Endometrium (tissue), 2 donors: ENCODE measurements at regions not wholly inside any gene's neighbourhood (a gene's known extent, or its start where the extent isn't known, plus 50 kb on each side); places are given as distances from the start of the nearest gene placed in this dataset.
"Not testable (repeated sequence)": the region's sequence is repeated elsewhere in the genome, so short reads cannot be mapped to it uniquely, and the experiment has no call there.

Experiments used
- FAIRE-seq: peaks from 2 replicates; lab custom pipeline; 2012; peaks lifted over from hg19 to GRCh38; lab: Jason Lieb, UNC
- donor health status: control.
- donor health status: control.

- no peak for FAIRE-seq
These were observed 374.5 kb upstream of the DAB2 start for GRCh38 chr5:39799242-39799641.

DNA sequence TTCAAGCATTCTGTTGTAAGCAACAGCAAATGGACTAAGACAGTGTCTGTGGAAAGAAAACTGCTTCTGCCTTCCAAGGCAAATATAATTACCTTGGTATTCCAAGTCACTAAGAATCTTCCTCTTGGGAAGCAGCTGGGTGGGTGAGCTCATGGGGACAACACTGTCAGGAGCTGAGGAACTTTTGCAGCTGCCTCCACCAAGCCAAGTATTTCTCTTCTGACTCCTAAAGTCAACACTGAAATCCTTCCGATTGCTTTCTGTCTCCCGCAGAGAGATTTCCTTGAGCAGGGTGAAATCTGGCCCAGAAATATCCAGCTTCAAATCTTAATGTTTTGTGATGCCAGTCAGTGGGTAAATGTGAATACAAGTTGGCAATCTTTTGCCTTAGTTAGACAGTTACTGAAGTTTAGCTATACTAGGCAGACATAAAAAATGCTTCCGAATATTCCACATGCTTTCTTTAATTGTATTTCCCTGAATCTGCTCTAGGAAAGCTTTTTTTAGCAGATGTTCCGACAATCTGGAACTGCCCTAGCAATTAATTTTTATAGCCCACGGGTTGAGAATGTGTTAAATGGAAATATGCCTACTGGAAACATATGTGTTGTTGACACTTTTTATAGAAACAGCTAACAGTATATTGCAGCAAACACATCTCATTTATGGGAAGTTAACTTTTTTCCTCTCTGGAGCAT, 369.9 kb upstream of the DAB2 start:
- peak; percentile 61 for FAIRE-seq

DNA sequence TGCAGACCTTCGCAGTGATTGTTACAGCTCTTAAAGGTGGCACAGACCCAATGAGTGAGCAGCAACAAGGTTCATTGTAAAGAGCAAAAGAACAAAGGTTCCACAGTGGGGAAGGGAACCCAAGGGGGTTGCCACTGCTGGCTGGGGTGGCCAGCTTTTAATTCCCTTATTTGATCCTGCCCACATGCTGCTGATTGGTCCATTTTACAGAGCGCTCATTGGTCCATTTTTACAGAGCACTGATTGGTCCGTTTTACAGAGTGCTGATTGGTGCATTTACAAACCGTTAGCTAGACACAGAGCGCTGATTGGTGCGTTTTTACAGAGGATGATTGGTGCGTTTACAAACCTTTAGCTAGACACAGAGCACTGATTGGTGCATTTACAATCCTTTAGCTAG, 360.6 kb upstream of the DAB2 start:
- no peak for FAIRE-seq

- FAIRE-seq = peak; percentile 53
These were observed 359.1 kb upstream of the DAB2 start for GRCh38 chr5:39783756-39784421.

- no peak for FAIRE-seq
These were observed 355.6 kb upstream of the DAB2 start for GRCh38 chr5:39780347-39780746.

GRCh38 chr5:39779831-39780230, 355.1 kb upstream of the DAB2 start:
- no peak for FAIRE-seq

DNA sequence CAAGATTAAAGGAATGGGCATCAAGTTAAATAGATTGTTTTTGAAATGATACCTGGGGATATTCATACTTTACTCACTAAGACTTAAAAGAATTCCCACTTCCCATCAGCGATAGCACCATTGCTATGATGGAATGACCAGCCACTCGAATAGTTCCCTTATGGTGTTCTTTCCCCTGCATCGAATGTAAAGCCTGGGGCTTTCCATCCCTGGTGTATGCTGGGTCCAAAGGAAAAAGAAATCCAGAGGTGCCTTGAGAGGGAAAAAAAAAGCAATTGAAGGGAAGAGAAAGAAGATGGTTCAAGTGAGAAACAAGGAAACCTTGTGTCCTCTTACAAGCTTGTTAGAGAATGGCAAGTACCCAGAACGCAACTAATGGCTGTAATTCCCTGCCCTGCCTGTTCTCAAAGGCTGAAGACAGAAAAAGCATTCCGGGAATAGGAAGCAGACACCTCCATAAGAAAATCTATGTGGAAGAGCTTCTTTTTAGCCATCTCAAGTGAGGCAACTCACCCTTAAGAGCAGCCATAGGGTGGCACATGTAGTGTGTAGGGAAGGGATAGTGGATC, 351.1 kb upstream of the DAB2 start:
- FAIRE-seq = no peak

- FAIRE-seq = peak; percentile 45
These were observed 350.5 kb upstream of the DAB2 start for GRCh38 chr5:39775086-39775796.

GRCh38 chr5:39774605-39775004, 349.8 kb upstream of the DAB2 start:
- no peak for FAIRE-seq

DNA sequence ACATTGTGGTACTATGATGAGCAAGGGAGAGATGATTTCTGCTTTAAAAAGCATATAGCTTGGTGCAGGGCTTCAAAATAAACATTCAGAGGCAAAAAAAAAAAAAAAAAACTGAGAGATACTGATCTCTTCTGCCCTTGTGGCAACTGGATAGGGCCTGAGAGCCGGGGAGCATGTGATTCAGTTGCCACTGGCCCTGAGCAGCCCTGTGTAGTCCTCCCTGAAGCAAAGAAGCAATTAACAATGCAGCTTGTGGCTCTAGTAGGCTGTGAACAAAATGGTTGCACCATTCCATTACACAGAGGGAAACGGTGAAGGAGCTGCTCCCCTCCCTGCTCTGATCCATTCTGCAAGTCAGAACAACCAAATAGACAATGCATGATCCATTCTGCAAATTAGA, 347.5 kb upstream of the DAB2 start:
- no peak for FAIRE-seq

DNA sequence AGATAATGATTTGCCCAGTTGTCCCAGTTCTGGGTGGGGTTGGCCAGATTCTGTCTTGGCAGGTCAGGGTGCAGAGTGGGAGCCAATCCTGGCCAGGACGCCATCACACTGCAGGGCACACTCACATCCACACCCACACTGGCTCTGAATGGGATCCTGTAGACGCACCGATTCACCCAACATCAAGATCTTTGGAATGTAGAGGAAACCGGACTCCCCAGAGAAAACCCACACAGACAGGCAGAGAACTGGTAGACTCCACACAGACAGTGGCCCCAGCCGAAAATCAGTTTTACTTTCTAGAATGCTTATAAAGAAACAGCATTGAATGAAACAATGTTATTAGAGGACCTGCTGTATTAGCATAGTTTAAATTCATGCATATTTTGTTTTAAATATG, 343.1 kb upstream of the DAB2 start:
- no peak for FAIRE-seq

DNA sequence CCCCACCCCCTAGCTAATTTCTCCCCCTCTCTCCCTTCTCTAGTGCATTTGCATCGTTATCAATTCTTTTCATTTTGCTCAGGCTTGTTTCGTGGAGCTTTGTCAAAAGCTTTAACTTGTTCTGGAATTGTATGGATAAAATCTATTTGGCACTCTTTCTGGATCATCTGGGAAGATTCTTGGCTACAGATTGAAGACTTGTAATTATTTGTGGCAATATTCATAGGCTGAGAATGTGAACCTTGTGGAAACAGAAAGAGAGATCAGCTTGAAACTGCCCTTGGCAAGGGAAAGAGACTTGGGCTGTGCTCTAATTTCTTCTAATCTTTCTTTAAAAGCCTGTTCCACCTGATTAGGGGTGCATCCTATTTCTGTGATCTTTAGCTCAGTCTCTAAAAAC, 340.6 kb upstream of the DAB2 start:
- FAIRE-seq = no peak

- FAIRE-seq = peak; percentile 67
These were observed 338.0 kb upstream of the DAB2 start for GRCh38 chr5:39762761-39763160.

DNA sequence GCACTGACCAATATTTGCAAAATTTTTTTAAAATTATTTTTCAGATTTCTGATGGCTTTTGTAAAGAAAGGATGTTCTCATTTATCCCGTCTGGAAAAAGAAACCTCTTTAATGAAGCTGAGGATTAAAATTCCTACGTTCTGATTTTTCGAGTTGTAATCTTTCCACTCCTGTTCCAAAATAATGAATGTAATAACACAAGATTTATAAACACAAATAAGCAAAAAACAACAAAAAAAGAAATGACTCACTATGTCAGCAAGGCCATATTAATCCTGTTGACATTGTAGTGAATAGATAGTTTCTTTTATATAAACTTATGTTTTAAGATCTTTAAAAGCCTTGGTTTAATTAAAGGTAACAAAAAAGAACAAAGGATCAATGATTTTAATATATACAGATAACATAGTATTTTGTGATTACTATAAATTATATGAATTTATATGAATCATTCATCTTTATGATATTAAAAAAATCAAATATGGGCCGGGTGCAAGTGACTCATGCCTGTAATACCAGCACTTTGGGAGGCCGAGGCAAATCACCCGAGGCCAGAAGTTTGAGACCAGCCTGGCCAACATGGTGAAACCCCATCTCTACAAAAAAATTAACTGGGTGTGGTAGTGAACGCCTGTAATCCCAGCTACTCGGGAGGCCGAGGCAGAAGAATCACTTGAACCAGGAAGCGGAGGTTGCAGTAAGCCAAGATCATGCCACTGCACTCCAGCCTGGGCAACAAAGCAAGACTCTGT, 336.6 kb upstream of the DAB2 start:
- FAIRE-seq = peak; percentile 89

- peak; percentile 77 for FAIRE-seq
These were observed 335.8 kb upstream of the DAB2 start for GRCh38 chr5:39760385-39761198.

- FAIRE-seq = no peak
These were observed 334.9 kb upstream of the DAB2 start for GRCh38 chr5:39759701-39760100.

- FAIRE-seq = no peak
These were observed 333.6 kb upstream of the DAB2 start for GRCh38 chr5:39758426-39758825.

DNA sequence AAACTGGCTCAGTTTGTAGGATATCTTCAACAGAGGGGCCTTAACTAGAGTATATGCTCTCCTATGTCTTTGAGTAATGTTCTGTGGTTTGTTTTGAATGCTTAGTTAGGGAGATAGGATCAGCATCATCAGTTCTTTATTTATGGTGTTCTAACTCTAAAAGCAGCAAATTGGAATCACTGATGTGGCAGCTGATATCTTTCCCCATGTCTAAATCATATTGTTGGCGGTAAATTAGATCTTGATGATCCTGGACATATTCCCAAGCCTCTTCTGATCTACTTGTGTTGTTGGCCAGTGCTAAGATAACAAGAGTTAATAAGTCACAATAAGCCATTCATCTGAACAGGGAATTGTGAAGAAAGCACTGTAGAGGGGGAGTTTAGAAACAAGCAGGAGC, 332.4 kb upstream of the DAB2 start:
- no peak for FAIRE-seq

DNA sequence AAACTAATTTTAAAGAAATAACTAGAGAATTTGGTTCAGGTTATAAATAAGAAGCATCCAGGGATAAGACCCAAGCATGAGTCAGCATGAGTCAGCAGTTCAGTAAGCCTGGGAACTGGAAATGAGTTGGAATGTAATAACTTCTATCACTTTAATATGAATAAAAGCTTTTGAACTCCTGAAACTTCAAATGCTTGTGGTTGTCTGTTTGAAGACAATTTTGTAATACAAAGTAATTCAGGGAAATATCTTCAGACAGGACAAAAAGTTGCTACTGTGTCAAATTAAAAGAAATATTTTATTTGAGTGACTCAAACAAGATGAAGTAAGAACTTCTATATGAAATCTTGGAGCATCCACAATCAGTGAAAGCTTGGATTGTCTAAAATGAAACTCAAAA, 331.2 kb upstream of the DAB2 start:
- FAIRE-seq = no peak

DNA sequence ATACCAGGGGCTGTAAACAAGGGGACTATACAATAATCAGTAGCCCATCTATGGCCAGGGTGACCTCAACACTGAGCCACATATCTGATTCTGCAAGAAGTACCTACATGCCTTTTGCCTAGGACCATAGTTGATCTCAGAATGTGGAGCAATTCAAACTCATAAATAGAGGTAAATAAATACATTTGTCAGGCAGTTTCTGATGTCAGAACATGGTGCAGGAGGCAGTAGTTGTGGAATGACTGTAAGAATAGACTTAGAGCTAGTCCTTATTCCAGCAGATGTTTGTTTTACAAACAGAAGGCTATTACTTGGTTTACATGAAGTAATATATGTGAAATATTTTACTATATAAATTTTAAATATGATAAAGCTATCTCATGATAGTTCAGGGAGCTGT, 330.7 kb upstream of the DAB2 start:
- no peak for FAIRE-seq

GRCh38 chr5:39753747-39754146, 329.0 kb upstream of the DAB2 start:
- not testable (repeated sequence) for FAIRE-seq
